Gastrocnemius medialis (tissue), 4 donors: ENCODE measurements at regions not wholly inside any gene's neighbourhood (a gene's known extent, or its start where the extent isn't known, plus 50 kb on each side); places are given as distances from the start of the nearest gene placed in this dataset.

Source experiments
- ATAC-seq, 2 donors: fragments of 150-250 bp; one replicate each; pipeline ENCODE4 v1.9.1; 2016
- DNase-seq, 2 donors: peaks; one replicate each; pipeline ENCODE4 v3.0.0-alpha.2; 2019
- H3K27ac ChIP-seq, 4 donors: fragments of 200-600 bp; sonication (generic); 1 replicate in 1 of 4; 2 replicates in 3 of 4; pipeline ENCODE4 v1.5.1; 2016 to 2018; ENCODE audit warnings: mild to moderate bottlenecking in 2 of 4, moderate library complexity in 1 of 4
- H3K27me3 ChIP-seq, 3 donors: fragments of 200-600 bp; sonication (generic) in 2 of 3; 1 replicate in 1 of 3; 2 replicates in 2 of 3; pipeline versions ENCODE4 v1.5.1 to v1.6.0; 2016 to 2019; ENCODE audit warnings: mild to moderate bottlenecking in 1 of 3, moderate library complexity in 1 of 3
- H3K36me3 ChIP-seq, 2 donors: fragments of 200-600 bp; sonication (generic) in 1 of 2; one replicate each; pipeline ENCODE4 v1.5.1; 2017 to 2018
- H3K4me1 ChIP-seq, 2 donors: fragments of 200-600 bp; sonication (generic) in 1 of 2; one replicate each; pipeline ENCODE4 v1.5.1; 2016 to 2017; ENCODE audit warnings: mild to moderate bottlenecking in 2 of 2
- H3K4me3 ChIP-seq, 4 donors: fragments of 200-600 bp; sonication (generic) in 3 of 4; 1 replicate in 1 of 4; 2 replicates in 3 of 4; pipeline ENCODE4 v1.5.1; 2016 to 2019; ENCODE audit warnings: mild to moderate bottlenecking in 2 of 4
- H3K9me3 ChIP-seq, 3 donors: fragments of 200-600 bp; sonication (generic) in 2 of 3; 1 replicate in 1 of 3; 2 replicates in 2 of 3; pipeline ENCODE4 v1.5.1; 2016 to 2019
- POLR2A ChIP-seq, 2 donors: fragments of 450-650 bp; IDR thresholded peaks; one replicate each; pipeline ENCODE4 v1.6.1; 2017; ENCODE audit warnings: antibody characterized with exemption in 2 of 2, mild to moderate bottlenecking in 2 of 2, moderate library complexity in 2 of 2
- in situ Hi-C, 4 donors: fragments of 200-750 bp; cut with MboI; loops; one replicate each; pipeline versions ENCODE4 v1.15.0 to v1.8.0; 2017; ENCODE audit warnings: low sequenced_read_pairs in 4 of 4
- intact Hi-C: fragments of 100-400 bp; cut with DNase I; formaldehyde crosslinking; loops from one replicate; pipeline ENCODE4 v1.15.1; 2023; ENCODE audit warnings: low total_unique reads
- TF ChIP-seq, protein P1 (sequence below), 5 experiments: fragments of 450-650 bp in 3 of 5; fragments of 200-600 bp in 2 of 5; sonication (generic) in 2 of 5; IDR thresholded peaks in 4 of 5; conservative IDR thresholded peaks in 1 of 5; 1 replicate in 4 of 5; 2 replicates in 1 of 5; pipeline ENCODE4 v1.5.1; 2016 to 2019; ENCODE audit warnings: antibody characterized with exemption in 5 of 5, mild to moderate bottlenecking in 3 of 5, moderate library complexity in 3 of 5

DNA sequence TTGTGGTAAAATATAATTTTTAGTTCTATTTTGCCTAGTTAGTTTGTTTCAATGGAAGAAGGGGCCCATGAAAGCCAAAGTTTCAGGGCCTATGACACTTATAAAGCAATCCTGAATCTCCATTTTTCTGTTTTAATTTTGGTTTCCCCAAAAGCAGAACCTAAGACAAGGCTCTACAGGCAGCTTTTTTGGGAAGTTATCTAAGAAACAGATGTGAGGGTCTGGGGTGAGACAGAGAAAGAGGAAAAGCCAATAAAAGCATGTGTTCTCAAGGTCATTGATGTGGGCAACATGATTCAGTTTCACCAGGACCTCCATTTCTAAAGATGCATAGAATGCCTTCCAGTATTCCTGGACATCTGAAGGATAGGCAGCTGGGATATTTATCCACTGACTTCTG is 598.5 kb downstream of the PDCD6IP start:
- DNase-seq (no peak), ATAC-seq (no peak)
- Histone ChIP-seq H3K27ac (no peak overlapping the region), H3K27me3 (no peaks in the 10 kb centered on the region), H3K9me3 (no peaks in the 10 kb centered on the region), H3K36me3 (no peaks in the 10 kb centered on the region), H3K4me1 (no peaks in the 10 kb centered on the region), H3K4me3 (no peak overlapping the region)
- TF ChIP-seq, protein P1, sequence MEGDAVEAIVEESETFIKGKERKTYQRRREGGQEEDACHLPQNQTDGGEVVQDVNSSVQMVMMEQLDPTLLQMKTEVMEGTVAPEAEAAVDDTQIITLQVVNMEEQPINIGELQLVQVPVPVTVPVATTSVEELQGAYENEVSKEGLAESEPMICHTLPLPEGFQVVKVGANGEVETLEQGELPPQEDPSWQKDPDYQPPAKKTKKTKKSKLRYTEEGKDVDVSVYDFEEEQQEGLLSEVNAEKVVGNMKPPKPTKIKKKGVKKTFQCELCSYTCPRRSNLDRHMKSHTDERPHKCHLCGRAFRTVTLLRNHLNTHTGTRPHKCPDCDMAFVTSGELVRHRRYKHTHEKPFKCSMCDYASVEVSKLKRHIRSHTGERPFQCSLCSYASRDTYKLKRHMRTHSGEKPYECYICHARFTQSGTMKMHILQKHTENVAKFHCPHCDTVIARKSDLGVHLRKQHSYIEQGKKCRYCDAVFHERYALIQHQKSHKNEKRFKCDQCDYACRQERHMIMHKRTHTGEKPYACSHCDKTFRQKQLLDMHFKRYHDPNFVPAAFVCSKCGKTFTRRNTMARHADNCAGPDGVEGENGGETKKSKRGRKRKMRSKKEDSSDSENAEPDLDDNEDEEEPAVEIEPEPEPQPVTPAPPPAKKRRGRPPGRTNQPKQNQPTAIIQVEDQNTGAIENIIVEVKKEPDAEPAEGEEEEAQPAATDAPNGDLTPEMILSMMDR (IDR thresholded peaks at IDR 0.05 in 4 of 5, conservative IDR thresholded peaks at IDR 0.05 in 1 of 5) = no peak
- TF ChIP-seq POLR2A (IDR thresholded peaks at IDR 0.05) = no peak
- in situ Hi-C loops (no loop called here), intact Hi-C loops (no loop called here)

DNA sequence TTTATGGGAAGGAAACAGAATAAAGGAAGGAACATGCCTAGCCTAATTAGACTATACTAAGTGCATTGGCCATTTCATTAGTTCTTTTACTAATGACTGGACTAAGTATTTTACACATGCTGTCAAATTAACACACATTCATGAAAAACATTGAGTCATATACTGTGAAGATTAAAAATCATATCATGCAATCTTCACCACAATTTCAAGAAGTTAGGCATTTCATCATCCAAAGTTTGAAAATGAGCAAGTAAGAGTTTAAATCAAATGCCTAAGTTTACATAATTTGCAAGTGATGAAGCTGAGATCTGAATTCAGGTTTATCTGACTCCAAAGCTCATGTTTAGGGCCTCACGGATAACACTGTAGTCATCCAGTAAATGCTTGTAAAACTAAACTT is 601.0 kb downstream of the PDCD6IP start:
- in situ Hi-C loops (no loop called here), intact Hi-C loops (no loop called here)
- no peaks in the 10 kb centered on the region for H3K27me3 ChIP-seq
- ATAC-seq = no peak
- H3K4me1 ChIP-seq = no peaks in the 10 kb centered on the region
- H3K36me3 ChIP-seq = no peaks in the 10 kb centered on the region
- DNase-seq = no peak
- H3K27ac ChIP-seq = no peak overlapping the region
- no peaks in the 10 kb centered on the region for H3K9me3 ChIP-seq
- TF ChIP-seq, protein P1 (IDR thresholded peaks at IDR 0.05 in 4 of 5, conservative IDR thresholded peaks at IDR 0.05 in 1 of 5) = no peak
- TF ChIP-seq POLR2A (IDR thresholded peaks at IDR 0.05) = no peak
- no peak overlapping the region for H3K4me3 ChIP-seq

DNA sequence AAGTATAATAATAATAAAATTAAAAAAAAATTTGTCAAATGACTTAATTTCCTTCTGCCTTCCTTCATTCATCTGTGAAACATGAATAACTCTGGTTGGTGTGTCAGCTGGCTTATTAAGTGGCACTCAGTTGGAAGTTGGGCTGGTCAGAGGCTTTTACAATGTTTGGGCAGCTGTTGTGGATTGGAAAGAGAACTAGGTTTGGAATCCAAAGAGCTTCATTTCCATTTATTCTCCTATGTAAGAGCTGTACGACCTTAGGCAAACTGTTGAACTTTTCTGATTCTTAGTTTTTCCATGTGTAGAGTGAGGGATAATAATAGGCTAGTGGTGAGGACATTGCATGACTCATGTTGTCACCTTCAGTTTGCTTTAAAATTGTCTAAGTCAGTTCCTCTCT is 606.7 kb downstream of the PDCD6IP start:
- Histone ChIP-seq H3K4me3 (no peak overlapping the region), H3K27me3 (no peaks in the 10 kb centered on the region), H3K9me3 (no peaks in the 10 kb centered on the region), H3K4me1 (no peaks in the 10 kb centered on the region), H3K27ac (no peak overlapping the region), H3K36me3 (no peaks in the 10 kb centered on the region)
- ATAC-seq (no peak), DNase-seq (no peak)
- in situ Hi-C loops = no loop called here
- TF ChIP-seq, protein P1 (IDR thresholded peaks at IDR 0.05 in 4 of 5, conservative IDR thresholded peaks at IDR 0.05 in 1 of 5) = no peak
- no peak for TF ChIP-seq POLR2A (IDR thresholded peaks at IDR 0.05)
- intact Hi-C loops = no loop called here

DNA sequence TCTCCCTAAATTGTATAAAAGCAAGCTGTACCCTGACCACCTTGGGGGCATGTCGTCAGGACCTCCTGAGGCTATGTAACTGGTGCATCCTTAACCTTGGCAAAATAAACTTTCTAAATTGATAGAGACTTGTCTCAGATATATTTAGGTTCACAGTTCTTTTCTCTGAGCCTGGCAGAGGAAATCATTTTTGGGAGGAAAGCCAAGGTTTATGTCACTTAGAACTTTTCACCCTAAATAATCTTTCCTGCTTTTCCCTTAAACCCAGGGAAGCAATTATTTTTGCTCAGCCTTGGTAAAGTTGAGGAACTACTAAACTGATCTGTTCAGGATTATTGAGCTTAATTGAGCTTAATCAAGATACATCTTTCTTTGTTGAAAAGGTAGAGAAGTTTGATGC is 608.9 kb downstream of the PDCD6IP start:
- no peak for ATAC-seq
- Histone ChIP-seq H3K4me1 (no peaks in the 10 kb centered on the region), H3K27ac (no peak overlapping the region), H3K36me3 (no peaks in the 10 kb centered on the region), H3K27me3 (no peaks in the 10 kb centered on the region), H3K9me3 (no peaks in the 10 kb centered on the region), H3K4me3 (no peak overlapping the region)
- in situ Hi-C loops (no loop called here), intact Hi-C loops (no loop called here)
- TF ChIP-seq, protein P1 (IDR thresholded peaks at IDR 0.05 in 4 of 5, conservative IDR thresholded peaks at IDR 0.05 in 1 of 5) = no peak
- no peak for TF ChIP-seq POLR2A (IDR thresholded peaks at IDR 0.05)
- no peak for DNase-seq

DNA sequence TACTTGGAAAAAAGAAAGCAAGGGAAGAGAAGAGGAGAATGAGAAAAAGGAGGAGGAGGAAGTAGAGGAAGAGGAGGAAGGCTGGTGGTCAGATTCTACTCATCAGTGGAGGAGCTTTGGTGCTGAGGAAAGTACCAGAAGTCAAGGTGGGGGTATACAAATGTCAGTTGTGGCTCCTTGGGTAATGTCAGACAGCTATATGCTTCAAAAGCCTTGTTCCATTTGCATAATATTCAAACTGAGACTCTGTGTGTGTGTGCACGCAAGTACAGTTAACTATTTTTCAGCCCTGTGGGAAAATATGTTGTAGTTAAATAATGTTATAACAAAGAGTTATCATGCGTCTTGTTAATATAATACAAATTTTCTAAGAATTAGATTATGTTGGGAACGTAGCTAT is 609.7 kb downstream of the PDCD6IP start:
- no peak for DNase-seq
- ATAC-seq = no peak
- no peaks in the 10 kb centered on the region for H3K36me3 ChIP-seq
- in situ Hi-C loops = no loop called here
- no peak for TF ChIP-seq POLR2A (IDR thresholded peaks at IDR 0.05)
- TF ChIP-seq, protein P1 (IDR thresholded peaks at IDR 0.05 in 4 of 5, conservative IDR thresholded peaks at IDR 0.05 in 1 of 5) = no peak
- no peaks in the 10 kb centered on the region for H3K27me3 ChIP-seq
- no peaks in the 10 kb centered on the region for H3K9me3 ChIP-seq
- intact Hi-C loops = no loop called here
- H3K27ac ChIP-seq = no peak overlapping the region
- H3K4me3 ChIP-seq = no peak overlapping the region
- no peaks in the 10 kb centered on the region for H3K4me1 ChIP-seq
